ENCODE measurements at regions not wholly inside any gene's neighbourhood (a gene's known extent, or its start where the extent isn't known, plus 50 kb on each side); places are given as distances from the start of the nearest gene placed in this dataset.

DNA sequence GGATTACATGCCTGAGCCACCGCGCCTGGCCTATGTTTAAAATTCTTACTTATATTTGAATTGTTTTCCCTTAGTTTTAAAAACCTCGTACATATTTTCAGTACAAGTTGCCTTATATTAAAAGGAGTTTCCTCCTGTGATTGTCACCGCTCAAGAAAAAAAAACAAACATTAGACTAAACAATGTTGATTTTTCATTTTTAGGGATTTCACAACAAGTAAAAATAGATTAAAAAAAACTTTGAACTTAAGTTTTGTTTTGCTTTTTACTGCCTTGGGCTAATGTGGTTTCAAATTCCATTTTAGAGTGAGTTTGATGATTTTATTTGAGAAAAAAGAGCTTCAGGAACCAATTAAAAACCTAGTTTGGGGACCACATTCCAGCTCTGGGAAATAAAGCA is 1196.6 kb upstream of the CDH18 start:
- TF ChIP-seq, protein P1, sequence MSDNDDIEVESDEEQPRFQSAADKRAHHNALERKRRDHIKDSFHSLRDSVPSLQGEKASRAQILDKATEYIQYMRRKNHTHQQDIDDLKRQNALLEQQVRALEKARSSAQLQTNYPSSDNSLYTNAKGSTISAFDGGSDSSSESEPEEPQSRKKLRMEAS (IDR thresholded peaks at IDR 0.05) = no peak
- no peak for TF ChIP-seq ZBTB7A (IDR thresholded peaks at IDR 0.05; ENCODE audit: low read depth)
- TF ChIP-seq EP300 (IDR thresholded peaks at IDR 0.05; ENCODE audit: borderline replicate concordance) = no peak
- TF ChIP-seq RAD21 (IDR thresholded peaks at IDR 0.05; ENCODE audit: low read depth) = no peak
- TF ChIP-seq TEAD4 (IDR thresholded peaks at IDR 0.05) = no peak
- no peak for TF ChIP-seq TAF1 (IDR thresholded peaks at IDR 0.05; ENCODE audit: low read depth)
- no peak for TF ChIP-seq TCF12 (IDR thresholded peaks at IDR 0.05; ENCODE audit: low read depth)
- TF ChIP-seq, protein P2, sequence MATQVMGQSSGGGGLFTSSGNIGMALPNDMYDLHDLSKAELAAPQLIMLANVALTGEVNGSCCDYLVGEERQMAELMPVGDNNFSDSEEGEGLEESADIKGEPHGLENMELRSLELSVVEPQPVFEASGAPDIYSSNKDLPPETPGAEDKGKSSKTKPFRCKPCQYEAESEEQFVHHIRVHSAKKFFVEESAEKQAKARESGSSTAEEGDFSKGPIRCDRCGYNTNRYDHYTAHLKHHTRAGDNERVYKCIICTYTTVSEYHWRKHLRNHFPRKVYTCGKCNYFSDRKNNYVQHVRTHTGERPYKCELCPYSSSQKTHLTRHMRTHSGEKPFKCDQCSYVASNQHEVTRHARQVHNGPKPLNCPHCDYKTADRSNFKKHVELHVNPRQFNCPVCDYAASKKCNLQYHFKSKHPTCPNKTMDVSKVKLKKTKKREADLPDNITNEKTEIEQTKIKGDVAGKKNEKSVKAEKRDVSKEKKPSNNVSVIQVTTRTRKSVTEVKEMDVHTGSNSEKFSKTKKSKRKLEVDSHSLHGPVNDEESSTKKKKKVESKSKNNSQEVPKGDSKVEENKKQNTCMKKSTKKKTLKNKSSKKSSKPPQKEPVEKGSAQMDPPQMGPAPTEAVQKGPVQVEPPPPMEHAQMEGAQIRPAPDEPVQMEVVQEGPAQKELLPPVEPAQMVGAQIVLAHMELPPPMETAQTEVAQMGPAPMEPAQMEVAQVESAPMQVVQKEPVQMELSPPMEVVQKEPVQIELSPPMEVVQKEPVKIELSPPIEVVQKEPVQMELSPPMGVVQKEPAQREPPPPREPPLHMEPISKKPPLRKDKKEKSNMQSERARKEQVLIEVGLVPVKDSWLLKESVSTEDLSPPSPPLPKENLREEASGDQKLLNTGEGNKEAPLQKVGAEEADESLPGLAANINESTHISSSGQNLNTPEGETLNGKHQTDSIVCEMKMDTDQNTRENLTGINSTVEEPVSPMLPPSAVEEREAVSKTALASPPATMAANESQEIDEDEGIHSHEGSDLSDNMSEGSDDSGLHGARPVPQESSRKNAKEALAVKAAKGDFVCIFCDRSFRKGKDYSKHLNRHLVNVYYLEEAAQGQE (IDR thresholded peaks at IDR 0.05; ENCODE audit: low read depth) = no peak
- no peak for TF ChIP-seq YY1 (IDR thresholded peaks at IDR 0.05; ENCODE audit: low read depth)
- no peak for TF ChIP-seq CREB1 (IDR thresholded peaks at IDR 0.05; ENCODE audit: low read depth)
- TF ChIP-seq CEBPB (IDR thresholded peaks at IDR 0.05) = no peak
- no peak for TF ChIP-seq FOXM1 (IDR thresholded peaks at IDR 0.05; ENCODE audit: borderline replicate concordance, low read depth)
- no peak for TF ChIP-seq EGR1 (IDR thresholded peaks at IDR 0.05)
- TF ChIP-seq NFIC (IDR thresholded peaks at IDR 0.05) = no peak

Measured in Ishikawa (cell line).